ENCODE measurements at regions not wholly inside any gene's neighbourhood (a gene's known extent, or its start where the extent isn't known, plus 50 kb on each side); places are given as distances from the start of the nearest gene placed in this dataset.
A peak's percentile ranks its signal among the peaks of the same experiment; 100 is the strongest.

DNA sequence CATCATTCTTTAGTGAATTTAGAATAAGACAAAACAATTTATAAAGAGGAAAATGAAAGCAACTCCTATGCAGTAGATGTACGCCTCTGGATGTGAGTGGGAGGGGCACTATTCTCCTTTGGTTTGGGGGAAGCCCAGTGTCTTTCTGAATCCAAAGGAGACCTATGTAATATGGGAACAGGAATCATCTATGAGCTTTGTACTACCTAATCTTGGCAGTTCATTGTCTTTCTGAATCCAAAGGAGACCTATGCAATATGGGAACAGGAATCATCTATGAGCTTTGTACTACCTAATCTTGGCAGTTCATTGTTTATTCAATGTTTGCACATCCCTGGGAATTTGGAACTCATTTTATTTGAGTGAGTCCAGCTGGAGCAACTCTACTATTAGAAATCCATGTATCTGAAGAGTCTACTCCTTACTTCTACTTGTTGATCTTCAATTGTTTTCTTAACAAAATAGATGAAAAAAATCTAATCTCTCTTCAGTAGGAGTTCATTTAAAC is 401.1 kb upstream of the LRATD1 start:
- H3K4me1 Mint-ChIP-seq (ENCODE audit: unreplicated experiment): peaks cover 21% of the 10 kb centered on the region
- H3K27ac Mint-ChIP-seq (ENCODE audit: unreplicated experiment): no peak overlapping the region
- TF ChIP-seq, protein P1, sequence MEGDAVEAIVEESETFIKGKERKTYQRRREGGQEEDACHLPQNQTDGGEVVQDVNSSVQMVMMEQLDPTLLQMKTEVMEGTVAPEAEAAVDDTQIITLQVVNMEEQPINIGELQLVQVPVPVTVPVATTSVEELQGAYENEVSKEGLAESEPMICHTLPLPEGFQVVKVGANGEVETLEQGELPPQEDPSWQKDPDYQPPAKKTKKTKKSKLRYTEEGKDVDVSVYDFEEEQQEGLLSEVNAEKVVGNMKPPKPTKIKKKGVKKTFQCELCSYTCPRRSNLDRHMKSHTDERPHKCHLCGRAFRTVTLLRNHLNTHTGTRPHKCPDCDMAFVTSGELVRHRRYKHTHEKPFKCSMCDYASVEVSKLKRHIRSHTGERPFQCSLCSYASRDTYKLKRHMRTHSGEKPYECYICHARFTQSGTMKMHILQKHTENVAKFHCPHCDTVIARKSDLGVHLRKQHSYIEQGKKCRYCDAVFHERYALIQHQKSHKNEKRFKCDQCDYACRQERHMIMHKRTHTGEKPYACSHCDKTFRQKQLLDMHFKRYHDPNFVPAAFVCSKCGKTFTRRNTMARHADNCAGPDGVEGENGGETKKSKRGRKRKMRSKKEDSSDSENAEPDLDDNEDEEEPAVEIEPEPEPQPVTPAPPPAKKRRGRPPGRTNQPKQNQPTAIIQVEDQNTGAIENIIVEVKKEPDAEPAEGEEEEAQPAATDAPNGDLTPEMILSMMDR (IDR thresholded peaks at IDR 0.05; ENCODE audit: unreplicated experiment): no peak

GRCh38 chr2:14232217-14232616 is 400.3 kb upstream of the LRATD1 start:
- Mint-ChIP-seq H3K4me1 (ENCODE audit: unreplicated experiment) (peaks cover 25% of the 10 kb centered on the region), H3K4me3 (ENCODE audit: unreplicated experiment) (no peak overlapping the region)

More for the DNA sequence above, 401.1 kb upstream of the LRATD1 start:
- peaks cover 2% of the 10 kb centered on the region for H3K27me3 Mint-ChIP-seq (ENCODE audit: unreplicated experiment)
- no peaks in the 10 kb centered on the region for H3K36me3 Mint-ChIP-seq (ENCODE audit: low read depth, unreplicated experiment)
- H3K9me3 Mint-ChIP-seq (ENCODE audit: unreplicated experiment): no peaks in the 10 kb centered on the region
- DNase-seq (ENCODE audit: low spot score): no peak
- no peak overlapping the region for H3K4me3 Mint-ChIP-seq (ENCODE audit: unreplicated experiment)

DNA sequence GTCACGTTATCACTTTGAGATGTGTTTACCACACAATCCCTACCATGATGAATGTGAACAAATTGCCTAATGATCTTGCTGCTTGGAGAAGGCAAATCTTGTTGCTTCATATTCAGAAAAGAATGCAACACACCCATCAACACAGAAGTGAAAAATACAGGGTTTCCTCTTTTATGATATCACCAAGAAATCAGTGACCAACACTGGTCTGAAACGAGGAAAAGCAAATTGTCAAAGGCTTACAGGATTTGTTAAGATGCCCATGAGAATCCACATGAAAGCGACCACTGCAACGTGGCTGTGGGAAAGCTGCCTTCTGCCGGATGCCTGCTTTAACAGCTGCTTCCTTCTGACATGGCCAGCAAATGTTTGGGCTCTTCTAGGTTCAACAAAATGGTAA is 397.6 kb upstream of the LRATD1 start:
- peak overlapping the region; percentile 80 for H3K27ac Mint-ChIP-seq (ENCODE audit: unreplicated experiment)
- TF ChIP-seq, protein P1 (IDR thresholded peaks at IDR 0.05; ENCODE audit: unreplicated experiment): no peak
- DNase-seq (ENCODE audit: low spot score): no peak
- H3K9me3 Mint-ChIP-seq (ENCODE audit: unreplicated experiment): no peaks in the 10 kb centered on the region
- H3K4me3 Mint-ChIP-seq (ENCODE audit: unreplicated experiment): no peak overlapping the region
- H3K36me3 Mint-ChIP-seq (ENCODE audit: low read depth, unreplicated experiment): no peaks in the 10 kb centered on the region
- H3K4me1 Mint-ChIP-seq (ENCODE audit: unreplicated experiment): peaks cover 30% of the 10 kb centered on the region
- peaks cover 2% of the 10 kb centered on the region for H3K27me3 Mint-ChIP-seq (ENCODE audit: unreplicated experiment)

More at GRCh38 chr2:14232217-14232616, 400.3 kb upstream of the LRATD1 start:
- Mint-ChIP-seq H3K27me3 (ENCODE audit: unreplicated experiment) (peaks cover 2% of the 10 kb centered on the region), H3K9me3 (ENCODE audit: unreplicated experiment) (no peaks in the 10 kb centered on the region), H3K36me3 (ENCODE audit: low read depth, unreplicated experiment) (no peaks in the 10 kb centered on the region), H3K27ac (ENCODE audit: unreplicated experiment) (no peak overlapping the region)
- no peak for DNase-seq (ENCODE audit: low spot score)
- TF ChIP-seq, protein P1 (IDR thresholded peaks at IDR 0.05; ENCODE audit: unreplicated experiment): no peak

DNA sequence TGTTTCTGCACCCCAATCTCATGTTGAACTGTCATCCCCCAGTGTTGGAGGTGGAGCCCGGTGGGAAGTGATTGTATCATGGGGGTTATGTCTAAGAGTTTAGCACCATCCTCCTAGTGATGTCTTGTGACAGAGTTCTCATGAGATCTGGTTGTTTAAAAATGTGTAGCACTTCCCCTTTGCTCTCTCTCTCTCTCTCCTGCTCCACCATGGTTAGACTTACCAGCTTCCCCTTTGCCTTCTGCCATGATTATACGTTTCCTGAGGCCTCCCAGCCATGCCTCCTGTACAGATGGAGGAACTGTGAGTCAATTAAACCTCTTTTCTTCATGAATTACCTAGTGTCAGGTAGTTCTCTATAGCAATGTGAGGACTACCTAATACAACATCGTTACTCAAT is 396.9 kb upstream of the LRATD1 start:
- peak overlapping the region; percentile 62 for H3K27ac Mint-ChIP-seq (ENCODE audit: unreplicated experiment)
- TF ChIP-seq, protein P1 (IDR thresholded peaks at IDR 0.05; ENCODE audit: unreplicated experiment): no peak
- DNase-seq (ENCODE audit: low spot score): no peak
- no peaks in the 10 kb centered on the region for H3K9me3 Mint-ChIP-seq (ENCODE audit: unreplicated experiment)
- peaks cover 30% of the 10 kb centered on the region for H3K4me1 Mint-ChIP-seq (ENCODE audit: unreplicated experiment)
- no peak overlapping the region for H3K4me3 Mint-ChIP-seq (ENCODE audit: unreplicated experiment)
- no peaks in the 10 kb centered on the region for H3K36me3 Mint-ChIP-seq (ENCODE audit: low read depth, unreplicated experiment)
- peaks cover 2% of the 10 kb centered on the region for H3K27me3 Mint-ChIP-seq (ENCODE audit: unreplicated experiment)

- TF ChIP-seq, protein P1 (IDR thresholded peaks at IDR 0.05; ENCODE audit: unreplicated experiment): no peak
- peaks cover 23% of the 10 kb centered on the region for H3K4me1 Mint-ChIP-seq (ENCODE audit: unreplicated experiment)
- H3K27ac Mint-ChIP-seq (ENCODE audit: unreplicated experiment): no peak overlapping the region
- H3K36me3 Mint-ChIP-seq (ENCODE audit: low read depth, unreplicated experiment): no peaks in the 10 kb centered on the region
- no peaks in the 10 kb centered on the region for H3K9me3 Mint-ChIP-seq (ENCODE audit: unreplicated experiment)
- DNase-seq (ENCODE audit: low spot score): no peak
- peaks cover 2% of the 10 kb centered on the region for H3K27me3 Mint-ChIP-seq (ENCODE audit: unreplicated experiment)
- H3K4me3 Mint-ChIP-seq (ENCODE audit: unreplicated experiment): no peak overlapping the region
These were observed 394.6 kb upstream of the LRATD1 start for GRCh38 chr2:14237902-14238301.
